KOPT-K1 (cell line): ENCODE measurements at regions not wholly inside any gene's neighbourhood (a gene's known extent, or its start where the extent isn't known, plus 50 kb on each side); places are given as distances from the start of the nearest gene placed in this dataset.
"Not testable (repeated sequence)": the region's sequence is repeated elsewhere in the genome, so short reads cannot be mapped to it uniquely, and the experiment has no call there.

Experiments used
- H3K27ac ChIP-seq: fragments of 200-600 bp; sonication (generic); 2 replicates; pipeline ENCODE4 v1.5.1; 2016; ENCODE audit warnings: antibody characterized with exemption, mild to moderate bottlenecking, low read depth, low read length; ENCODE audit not compliant: poor library complexity, severe bottlenecking
- H3K36me3 ChIP-seq: fragments of 200-600 bp; sonication (generic); 2 replicates; pipeline ENCODE4 v1.5.1; 2017; ENCODE audit warnings: antibody characterized with exemption, mild to moderate bottlenecking, low read length, moderate library complexity; ENCODE audit not compliant: insufficient read depth
- H3K9me3 ChIP-seq: fragments of 200-600 bp; sonication (generic); 2 replicates; pipeline ENCODE4 v1.5.1; 2017; ENCODE audit warnings: antibody characterized with exemption, low read length, mild to moderate bottlenecking; ENCODE audit not compliant: insufficient read depth, poor library complexity, severe bottlenecking

GRCh38 chr11:45000918-45001317, 50.2 kb upstream of the TP53I11 start:
- H3K9me3 ChIP-seq, result no peaks in the 10 kb centered on the region
- H3K36me3 ChIP-seq, result no peaks in the 10 kb centered on the region
- H3K27ac ChIP-seq, result no peak overlapping the region

- no peaks in the 10 kb centered on the region for H3K9me3 ChIP-seq
- H3K36me3 ChIP-seq, result no peaks in the 10 kb centered on the region
- H3K27ac ChIP-seq, result no peak overlapping the region
Observed at GRCh38 chr11:45001466-45002165, 50.9 kb upstream of the TP53I11 start.

GRCh38 chr11:45005106-45005505, 54.4 kb upstream of the TP53I11 start:
- Histone ChIP-seq H3K9me3 (no peaks in the 10 kb centered on the region), H3K36me3 (no peaks in the 10 kb centered on the region), H3K27ac (no peak overlapping the region)

GRCh38 chr11:45007011-45007410, 56.3 kb upstream of the TP53I11 start:
- Histone ChIP-seq H3K9me3 (no peaks in the 10 kb centered on the region), H3K36me3 (no peaks in the 10 kb centered on the region), H3K27ac (no peak overlapping the region)

- H3K36me3 ChIP-seq, H3K27ac ChIP-seq, H3K9me3 ChIP-seq: not testable (repeated sequence)
Observed at GRCh38 chr11:45015983-45016382, 65.3 kb upstream of the TP53I11 start.

- not testable (repeated sequence) for H3K27ac ChIP-seq, H3K9me3 ChIP-seq, H3K36me3 ChIP-seq
Observed at GRCh38 chr11:45016446-45016845, 65.8 kb upstream of the TP53I11 start.

- H3K36me3 ChIP-seq, result no peaks in the 10 kb centered on the region
- H3K27ac ChIP-seq, result no peak overlapping the region
- H3K9me3 ChIP-seq, result peaks cover 10% of the 10 kb centered on the region
Observed at GRCh38 chr11:45017329-45017728, 66.6 kb upstream of the TP53I11 start.

- no peak overlapping the region for H3K27ac ChIP-seq
Observed at GRCh38 chr11:45021001-45021400, 70.3 kb upstream of the TP53I11 start.

GRCh38 chr11:45021692-45022141, 71.0 kb upstream of the TP53I11 start:
- H3K9me3 ChIP-seq, result no peaks in the 10 kb centered on the region

More at GRCh38 chr11:45021001-45021400, 70.3 kb upstream of the TP53I11 start:
- H3K36me3 ChIP-seq, result no peaks in the 10 kb centered on the region
- H3K9me3 ChIP-seq, result no peaks in the 10 kb centered on the region

GRCh38 chr11:45022294-45023064, 71.8 kb upstream of the TP53I11 start:
- Histone ChIP-seq H3K36me3 (no peaks in the 10 kb centered on the region), H3K27ac (no peak overlapping the region), H3K9me3 (no peaks in the 10 kb centered on the region)

More at GRCh38 chr11:45021692-45022141, 71.0 kb upstream of the TP53I11 start:
- no peaks in the 10 kb centered on the region for H3K36me3 ChIP-seq
- H3K27ac ChIP-seq, result no peak overlapping the region

GRCh38 chr11:45023065-45023365, 72.3 kb upstream of the TP53I11 start:
- Histone ChIP-seq H3K27ac (no peak overlapping the region), H3K36me3 (no peaks in the 10 kb centered on the region), H3K9me3 (no peaks in the 10 kb centered on the region)

GRCh38 chr11:45024316-45024715, 73.6 kb upstream of the TP53I11 start:
- no peaks in the 10 kb centered on the region for H3K9me3 ChIP-seq

GRCh38 chr11:45024846-45025588, 74.3 kb upstream of the TP53I11 start:
- Histone ChIP-seq H3K36me3 (no peaks in the 10 kb centered on the region), H3K27ac (no peak overlapping the region), H3K9me3 (no peaks in the 10 kb centered on the region)

More at GRCh38 chr11:45024316-45024715, 73.6 kb upstream of the TP53I11 start:
- Histone ChIP-seq H3K27ac (no peak overlapping the region), H3K36me3 (no peaks in the 10 kb centered on the region)

GRCh38 chr11:45025716-45026492, 75.2 kb upstream of the TP53I11 start:
- Histone ChIP-seq H3K27ac (peak overlapping the region; percentile 60), H3K9me3 (no peaks in the 10 kb centered on the region), H3K36me3 (no peaks in the 10 kb centered on the region)

- Histone ChIP-seq H3K27ac (peak overlapping the region; percentile 60), H3K9me3 (no peaks in the 10 kb centered on the region), H3K36me3 (no peaks in the 10 kb centered on the region)
Observed at GRCh38 chr11:45026835-45027234, 76.2 kb upstream of the TP53I11 start.
